Cardiac fibroblast (primary cell): ENCODE measurements at regions not wholly inside any gene's neighbourhood (a gene's known extent, or its start where the extent isn't known, plus 50 kb on each side); places are given as distances from the start of the nearest gene placed in this dataset.

Source experiments
- DNase-seq, 2 donors: peaks; one replicate each; pipeline versions ENCODE4 v3.0.0 to v3.0.0-alpha.2; 2010; ENCODE audit warnings: low read depth in 2 of 2
- H3K4me3 ChIP-seq, 2 donors: replicated peaks in 1 of 2; 1 replicate in 1 of 2; 2 replicates in 1 of 2; pipeline ENCODE4 v1.5.1; 2011; ENCODE audit warnings: low read depth in 2 of 2, low read length in 2 of 2, mild to moderate bottlenecking in 2 of 2, moderate library complexity in 1 of 2
- TF ChIP-seq, protein P1 (sequence below): IDR thresholded peaks from one replicate; pipeline ENCODE4 v1.5.1; 2011; ENCODE audit warnings: low read depth, mild to moderate bottlenecking, low read length, inconsistent platforms

DNA sequence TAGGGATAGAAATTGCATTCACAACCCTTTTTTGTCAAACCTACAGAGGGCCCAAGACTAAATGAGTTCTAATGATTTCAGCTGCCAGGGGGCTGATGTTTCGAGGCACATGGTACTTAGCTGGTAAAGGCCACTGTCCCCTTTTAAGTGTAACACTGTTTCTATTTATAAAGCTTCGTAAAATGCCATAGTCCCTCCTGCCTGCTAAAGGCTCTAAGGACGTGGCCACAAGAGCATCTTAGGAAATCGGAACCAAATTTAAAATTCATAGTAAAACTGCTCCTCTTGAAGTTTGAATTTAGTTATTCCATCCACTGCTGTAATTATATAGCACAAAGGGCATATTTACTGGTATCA is 170.3 kb upstream of the WWC1 start:
- TF ChIP-seq, protein P1, sequence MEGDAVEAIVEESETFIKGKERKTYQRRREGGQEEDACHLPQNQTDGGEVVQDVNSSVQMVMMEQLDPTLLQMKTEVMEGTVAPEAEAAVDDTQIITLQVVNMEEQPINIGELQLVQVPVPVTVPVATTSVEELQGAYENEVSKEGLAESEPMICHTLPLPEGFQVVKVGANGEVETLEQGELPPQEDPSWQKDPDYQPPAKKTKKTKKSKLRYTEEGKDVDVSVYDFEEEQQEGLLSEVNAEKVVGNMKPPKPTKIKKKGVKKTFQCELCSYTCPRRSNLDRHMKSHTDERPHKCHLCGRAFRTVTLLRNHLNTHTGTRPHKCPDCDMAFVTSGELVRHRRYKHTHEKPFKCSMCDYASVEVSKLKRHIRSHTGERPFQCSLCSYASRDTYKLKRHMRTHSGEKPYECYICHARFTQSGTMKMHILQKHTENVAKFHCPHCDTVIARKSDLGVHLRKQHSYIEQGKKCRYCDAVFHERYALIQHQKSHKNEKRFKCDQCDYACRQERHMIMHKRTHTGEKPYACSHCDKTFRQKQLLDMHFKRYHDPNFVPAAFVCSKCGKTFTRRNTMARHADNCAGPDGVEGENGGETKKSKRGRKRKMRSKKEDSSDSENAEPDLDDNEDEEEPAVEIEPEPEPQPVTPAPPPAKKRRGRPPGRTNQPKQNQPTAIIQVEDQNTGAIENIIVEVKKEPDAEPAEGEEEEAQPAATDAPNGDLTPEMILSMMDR, result no peak
- no peak overlapping the region for H3K4me3 ChIP-seq
- no peak for DNase-seq

DNA sequence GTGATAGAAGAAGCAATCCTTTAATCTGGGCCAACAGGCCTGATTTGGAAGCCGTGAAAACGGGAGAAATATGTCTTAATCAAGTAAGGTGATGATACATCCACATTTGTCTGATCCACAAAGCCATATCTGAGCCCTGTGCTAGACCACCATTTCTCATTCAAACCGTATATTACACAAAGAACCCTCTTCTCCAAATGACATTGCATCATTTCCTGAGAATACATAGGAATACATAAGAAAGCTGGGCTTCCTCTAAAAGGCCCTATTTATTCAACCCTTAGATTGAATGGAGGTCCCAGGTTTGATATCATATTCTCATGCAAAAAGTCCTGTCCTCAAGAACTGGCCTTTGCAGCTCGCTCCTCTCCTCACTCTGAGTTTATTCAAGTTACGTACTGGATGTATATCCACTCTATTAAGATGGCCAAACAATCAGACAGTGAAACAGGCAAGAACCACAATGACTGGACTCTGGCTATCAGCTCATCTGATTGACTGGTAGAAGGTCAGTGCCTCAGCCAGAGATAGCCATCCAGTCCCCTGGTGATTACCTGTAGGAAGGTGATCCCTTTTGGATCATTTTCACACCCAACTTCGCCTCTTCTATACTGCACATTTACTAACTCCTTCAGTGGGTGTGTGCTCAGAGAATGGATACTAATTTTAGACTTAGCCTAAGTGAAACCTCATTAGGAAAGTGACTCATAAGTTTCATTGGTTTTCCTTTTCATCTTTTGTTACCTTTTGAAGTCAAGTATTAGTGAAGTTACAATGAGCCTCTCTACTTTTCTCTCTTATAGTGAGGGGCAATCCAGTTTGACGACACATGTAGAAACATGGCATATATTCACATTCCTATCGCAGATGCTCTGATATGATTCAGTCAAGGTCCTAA is 167.6 kb upstream of the WWC1 start:
- TF ChIP-seq, protein P1, result no peak
- no peak overlapping the region for H3K4me3 ChIP-seq
- DNase-seq, result no peak

DNA sequence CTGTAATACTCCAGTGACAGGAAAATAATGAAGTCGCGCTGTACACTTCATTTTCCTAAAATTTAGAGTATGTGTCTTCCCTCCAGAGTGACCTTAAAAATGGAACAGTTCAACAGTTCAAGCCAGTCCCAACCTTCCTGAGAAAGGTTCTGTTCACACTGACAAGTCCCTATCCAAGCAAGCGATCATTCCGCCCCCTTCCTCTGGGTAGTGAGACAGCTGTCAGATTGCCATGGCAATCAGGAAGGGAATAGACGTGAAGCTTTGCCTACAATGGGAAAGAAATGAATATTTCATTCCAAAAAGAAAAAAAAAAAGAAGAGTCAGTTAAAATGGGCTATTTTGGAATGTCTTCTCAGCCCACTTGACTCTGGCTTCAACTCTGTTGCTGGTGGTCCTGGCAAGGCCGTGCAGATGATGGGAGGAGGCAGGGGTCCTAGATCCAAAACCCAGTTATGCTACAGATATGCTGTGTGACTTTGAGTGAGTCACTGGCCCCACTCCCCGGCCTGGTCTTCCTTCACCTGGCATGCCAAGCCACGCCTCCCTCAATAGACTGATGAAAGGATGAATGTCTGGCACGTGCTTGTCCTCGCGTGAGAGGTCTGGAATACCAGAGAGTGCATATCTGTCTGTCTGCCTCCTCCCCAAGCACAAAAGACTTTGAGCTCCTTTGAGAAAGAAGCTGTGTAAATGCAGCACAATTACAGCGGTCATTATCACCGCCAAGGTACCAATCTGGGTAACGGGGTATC is 165.8 kb upstream of the WWC1 start:
- no peak for DNase-seq
- H3K4me3 ChIP-seq, result no peak overlapping the region
- TF ChIP-seq, protein P1, result no peak

DNA sequence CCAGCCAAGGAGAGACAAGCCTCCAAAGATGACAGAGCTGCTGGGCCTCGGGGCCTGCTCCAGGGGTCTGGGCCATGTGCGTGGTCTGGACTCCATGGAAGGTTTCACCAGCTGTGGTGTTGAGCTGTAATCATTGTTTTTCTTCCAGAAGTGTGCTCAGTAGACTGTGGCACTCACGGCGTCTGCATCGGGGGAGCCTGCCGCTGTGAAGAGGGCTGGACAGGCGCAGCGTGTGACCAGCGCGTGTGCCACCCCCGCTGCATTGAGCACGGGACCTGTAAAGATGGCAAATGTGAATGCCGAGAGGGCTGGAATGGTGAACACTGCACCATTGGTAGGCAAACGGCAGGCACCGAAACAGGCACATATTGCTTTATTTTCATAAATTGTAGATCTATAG is 164.8 kb upstream of the WWC1 start:
- DNase-seq, result no peak
- TF ChIP-seq, protein P1, result no peak
- no peak overlapping the region for H3K4me3 ChIP-seq

GRCh38 chr5:168128111-168128510 is 163.3 kb upstream of the WWC1 start:
- DNase-seq, result no peak
- no peak overlapping the region for H3K4me3 ChIP-seq
- TF ChIP-seq, protein P1, result no peak

- no peak overlapping the region for H3K4me3 ChIP-seq
- TF ChIP-seq, protein P1, result no peak
- peak in 1 of 2 donors; percentile 5 for DNase-seq
These were observed 162.9 kb upstream of the WWC1 start for GRCh38 chr5:168128557-168128956.
